ENCODE measurements at regions not wholly inside any gene's neighbourhood (a gene's known extent, or its start where the extent isn't known, plus 50 kb on each side); places are given as distances from the start of the nearest gene placed in this dataset.

GRCh38 chr20:57106030-57106682, 160.3 kb downstream of the BMP7 start:
- no peak for TF ChIP-seq CTCF (IDR thresholded peaks at IDR 0.05)
- TF ChIP-seq SIN3A (IDR thresholded peaks at IDR 0.05; ENCODE audit: borderline replicate concordance, insufficient read depth, low read depth, low read length): no peak
- TF ChIP-seq POLR2AphosphoS5 (IDR thresholded peaks at IDR 0.05; ENCODE audit: low read depth, low read length): no peak
